ENCODE measurements at regions not wholly inside any gene's neighbourhood (a gene's known extent, or its start where the extent isn't known, plus 50 kb on each side); places are given as distances from the start of the nearest gene placed in this dataset.

DNA sequence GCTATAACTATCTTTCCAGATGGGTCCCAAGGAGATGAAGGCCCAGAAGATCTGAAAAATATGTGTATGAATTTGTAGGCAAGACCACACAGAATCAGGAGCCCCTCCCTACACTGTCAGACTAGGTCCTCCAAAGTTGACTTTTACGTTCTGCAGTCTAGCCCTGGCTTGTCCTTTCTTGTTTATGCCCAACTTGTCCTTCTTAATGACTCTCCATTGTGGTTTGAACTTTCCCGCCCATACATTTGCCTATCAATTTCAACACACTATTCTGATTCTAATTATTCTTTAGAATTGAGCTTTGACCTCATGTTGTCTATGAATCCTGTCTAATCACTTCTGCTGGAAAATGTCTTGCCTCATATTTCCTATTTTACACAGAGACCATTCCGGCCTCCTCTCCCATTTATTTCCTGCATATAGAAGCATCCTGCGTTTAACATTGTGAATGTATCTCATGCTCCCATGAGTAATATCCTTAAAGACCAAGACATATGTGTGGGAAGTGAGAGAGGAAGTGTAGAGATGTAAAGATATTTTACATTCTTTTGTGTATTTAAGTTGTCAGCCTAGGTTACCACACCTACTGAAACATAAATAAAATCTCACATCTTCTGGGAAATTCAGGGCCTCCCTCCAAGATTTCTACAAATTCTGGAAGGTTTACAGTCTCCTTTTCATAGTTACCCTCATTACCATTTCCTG lies 348.3 kb downstream of the BCKDHB start:
- Histone ChIP-seq H3K27ac (ENCODE audit: low read length) (no peak overlapping the region), H3K79me2 (ENCODE audit: low read length) (no peaks in the 10 kb centered on the region), H3K4me3 (ENCODE audit: low read length) (no peak overlapping the region), H3K36me3 (ENCODE audit: insufficient read depth, low read length) (no peaks in the 10 kb centered on the region), H3K4me1 (ENCODE audit: low read length) (no peaks in the 10 kb centered on the region), H3K9me2 (replicated peaks; ENCODE audit: insufficient read depth, low read length) (0 out of 2 replicates have a peak, but pooled peaks cover 5% of the 10 kb centered on the region), H3K9me3 (ENCODE audit: low read length) (no peaks in the 10 kb centered on the region), H3K4me2 (ENCODE audit: low read depth, low read length, poor library complexity, severe bottlenecking) (no peak overlapping the region), H3K27me3 (ENCODE audit: low read length) (no peaks in the 10 kb centered on the region), H3K9ac (ENCODE audit: low read length) (no peak overlapping the region), H4K20me1 (ENCODE audit: insufficient read depth, low read depth, low read length) (no peaks in the 10 kb centered on the region), H2AFZ (ENCODE audit: low read length) (no peak overlapping the region)
- DNase-seq, result no peak

DNA sequence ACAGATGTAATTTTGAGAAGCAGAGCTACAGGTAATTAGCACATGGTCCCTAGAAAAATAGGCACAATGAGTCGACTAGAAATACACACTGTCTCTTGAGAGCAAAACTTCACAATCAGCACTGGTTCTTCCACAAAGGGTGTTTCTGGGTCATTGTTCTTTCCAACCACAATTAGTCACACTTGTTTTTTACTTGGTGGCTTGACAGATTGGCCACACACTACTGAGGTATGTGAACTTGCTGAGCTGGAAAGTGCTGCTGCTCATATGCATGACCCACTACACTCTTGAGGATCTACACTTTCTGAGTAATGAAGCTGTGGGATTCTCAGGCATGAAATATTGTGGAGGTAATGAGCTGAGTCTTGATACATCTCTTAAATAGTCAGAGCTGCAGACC lies 347.7 kb downstream of the BCKDHB start:
- H3K36me3 ChIP-seq (ENCODE audit: insufficient read depth, low read length), result no peaks in the 10 kb centered on the region
- no peak for DNase-seq
- H3K27me3 ChIP-seq (ENCODE audit: low read length), result no peaks in the 10 kb centered on the region
- H3K79me2 ChIP-seq (ENCODE audit: low read length), result no peaks in the 10 kb centered on the region
- no peak overlapping the region for H2AFZ ChIP-seq (ENCODE audit: low read length)
- no peak overlapping the region for H3K27ac ChIP-seq (ENCODE audit: low read length)
- H3K9me2 ChIP-seq (replicated peaks; ENCODE audit: insufficient read depth, low read length), result 0 out of 2 replicates have a peak, but pooled peaks cover 4% of the 10 kb centered on the region
- H3K9ac ChIP-seq (ENCODE audit: low read length), result no peak overlapping the region
- no peaks in the 10 kb centered on the region for H4K20me1 ChIP-seq (ENCODE audit: insufficient read depth, low read depth, low read length)
- no peaks in the 10 kb centered on the region for H3K9me3 ChIP-seq (ENCODE audit: low read length)
- H3K4me2 ChIP-seq (ENCODE audit: low read depth, low read length, poor library complexity, severe bottlenecking), result no peak overlapping the region
- no peaks in the 10 kb centered on the region for H3K4me1 ChIP-seq (ENCODE audit: low read length)
- H3K4me3 ChIP-seq (ENCODE audit: low read length), result no peak overlapping the region

DNA sequence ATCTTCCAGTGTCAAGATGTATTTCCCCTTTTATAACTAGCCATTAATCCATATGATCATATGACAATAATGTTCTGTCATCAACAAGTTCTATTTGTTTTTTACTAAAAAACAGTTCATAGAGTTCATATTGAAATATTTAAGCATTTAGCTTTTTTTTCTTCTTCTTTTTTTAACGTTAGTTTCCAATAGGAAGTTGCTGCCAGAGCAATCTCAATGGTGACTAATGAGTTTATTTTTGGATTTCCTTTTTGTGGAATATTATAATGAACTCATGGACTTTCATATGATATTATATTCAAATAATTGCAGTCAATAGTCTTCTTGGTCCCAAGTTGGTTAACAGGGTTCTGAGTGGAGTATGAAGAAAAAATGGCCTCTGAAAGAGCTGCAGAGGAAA lies 343.3 kb downstream of the BCKDHB start:
- no peak overlapping the region for H2AFZ ChIP-seq (ENCODE audit: low read length)
- no peak overlapping the region for H3K9ac ChIP-seq (ENCODE audit: low read length)
- H3K9me3 ChIP-seq (ENCODE audit: low read length), result no peaks in the 10 kb centered on the region
- no peaks in the 10 kb centered on the region for H3K4me1 ChIP-seq (ENCODE audit: low read length)
- no peaks in the 10 kb centered on the region for H3K36me3 ChIP-seq (ENCODE audit: insufficient read depth, low read length)
- DNase-seq, result no peak
- H3K9me2 ChIP-seq (replicated peaks; ENCODE audit: insufficient read depth, low read length), result no peaks in the 10 kb centered on the region
- no peak overlapping the region for H3K27ac ChIP-seq (ENCODE audit: low read length)
- no peaks in the 10 kb centered on the region for H3K27me3 ChIP-seq (ENCODE audit: low read length)
- H3K79me2 ChIP-seq (ENCODE audit: low read length), result no peaks in the 10 kb centered on the region
- H3K4me2 ChIP-seq (ENCODE audit: low read depth, low read length, poor library complexity, severe bottlenecking), result no peak overlapping the region
- H4K20me1 ChIP-seq (ENCODE audit: insufficient read depth, low read depth, low read length), result no peaks in the 10 kb centered on the region
- no peak overlapping the region for H3K4me3 ChIP-seq (ENCODE audit: low read length)

DNA sequence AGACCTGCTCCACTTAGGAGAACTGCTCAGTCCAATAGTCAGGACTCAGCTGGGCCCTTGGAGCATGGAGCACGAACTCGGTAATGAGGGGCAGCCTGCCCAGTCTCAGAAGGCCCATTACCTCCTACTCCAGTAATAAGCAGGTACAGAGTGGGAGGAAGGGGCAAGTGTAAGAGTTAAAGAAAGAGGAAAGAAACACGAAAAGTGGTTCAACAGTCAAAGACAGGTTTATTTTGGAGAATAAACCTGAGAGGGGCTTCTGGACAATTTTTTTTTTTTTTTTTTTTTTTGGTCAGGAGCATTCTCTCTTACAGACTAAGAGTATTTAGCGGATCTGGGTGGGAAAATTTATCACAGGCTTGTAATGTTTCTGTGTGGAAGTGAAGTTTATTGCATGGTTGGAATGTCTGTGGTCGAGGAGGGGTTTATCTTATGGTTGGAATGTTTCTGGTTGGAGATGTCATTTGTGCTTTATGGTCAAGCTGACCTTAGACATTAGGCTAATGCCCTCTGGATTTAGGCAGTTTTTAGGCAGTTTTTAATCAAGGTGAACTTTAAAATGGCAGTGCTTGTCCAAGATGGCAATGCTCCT lies 340.1 kb downstream of the BCKDHB start:
- Histone ChIP-seq H3K27me3 (ENCODE audit: low read length) (no peaks in the 10 kb centered on the region), H3K4me3 (ENCODE audit: low read length) (no peak overlapping the region), H3K9me2 (replicated peaks; ENCODE audit: insufficient read depth, low read length) (no peaks in the 10 kb centered on the region), H3K36me3 (ENCODE audit: insufficient read depth, low read length) (no peaks in the 10 kb centered on the region), H3K27ac (ENCODE audit: low read length) (no peak overlapping the region), H3K4me1 (ENCODE audit: low read length) (no peaks in the 10 kb centered on the region), H3K79me2 (ENCODE audit: low read length) (no peaks in the 10 kb centered on the region), H3K4me2 (ENCODE audit: low read depth, low read length, poor library complexity, severe bottlenecking) (no peak overlapping the region), H3K9me3 (ENCODE audit: low read length) (no peaks in the 10 kb centered on the region), H2AFZ (ENCODE audit: low read length) (no peak overlapping the region), H3K9ac (ENCODE audit: low read length) (no peak overlapping the region), H4K20me1 (ENCODE audit: insufficient read depth, low read depth, low read length) (no peaks in the 10 kb centered on the region)
- no peak for DNase-seq

DNA sequence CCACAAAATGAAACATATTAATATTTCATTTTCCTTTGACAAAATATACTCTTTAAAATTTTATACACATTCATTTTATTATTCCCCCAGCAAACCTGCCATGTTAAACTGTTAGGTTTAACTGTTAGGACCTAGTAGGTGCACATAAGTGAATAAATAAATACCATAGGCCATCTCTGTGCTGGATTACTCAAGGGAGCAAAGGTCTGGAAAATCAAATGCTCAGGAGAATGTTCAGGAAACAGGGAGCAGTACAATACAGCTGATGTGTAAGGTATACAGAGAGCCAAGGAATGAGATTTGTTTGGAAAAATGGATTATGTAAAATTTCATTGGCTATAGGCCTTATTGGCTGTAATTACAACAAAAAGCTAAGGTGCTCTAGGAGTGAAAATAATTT lies 339.3 kb downstream of the BCKDHB start:
- H3K4me1 ChIP-seq (ENCODE audit: low read length), result no peaks in the 10 kb centered on the region
- no peaks in the 10 kb centered on the region for H3K36me3 ChIP-seq (ENCODE audit: insufficient read depth, low read length)
- DNase-seq, result no peak
- H2AFZ ChIP-seq (ENCODE audit: low read length), result no peak overlapping the region
- no peaks in the 10 kb centered on the region for H3K79me2 ChIP-seq (ENCODE audit: low read length)
- H4K20me1 ChIP-seq (ENCODE audit: insufficient read depth, low read depth, low read length), result no peaks in the 10 kb centered on the region
- H3K27ac ChIP-seq (ENCODE audit: low read length), result no peak overlapping the region
- H3K9me3 ChIP-seq (ENCODE audit: low read length), result no peaks in the 10 kb centered on the region
- H3K4me2 ChIP-seq (ENCODE audit: low read depth, low read length, poor library complexity, severe bottlenecking), result no peak overlapping the region
- no peaks in the 10 kb centered on the region for H3K27me3 ChIP-seq (ENCODE audit: low read length)
- no peak overlapping the region for H3K9ac ChIP-seq (ENCODE audit: low read length)
- no peaks in the 10 kb centered on the region for H3K9me2 ChIP-seq (replicated peaks; ENCODE audit: insufficient read depth, low read length)
- no peak overlapping the region for H3K4me3 ChIP-seq (ENCODE audit: low read length)

DNA sequence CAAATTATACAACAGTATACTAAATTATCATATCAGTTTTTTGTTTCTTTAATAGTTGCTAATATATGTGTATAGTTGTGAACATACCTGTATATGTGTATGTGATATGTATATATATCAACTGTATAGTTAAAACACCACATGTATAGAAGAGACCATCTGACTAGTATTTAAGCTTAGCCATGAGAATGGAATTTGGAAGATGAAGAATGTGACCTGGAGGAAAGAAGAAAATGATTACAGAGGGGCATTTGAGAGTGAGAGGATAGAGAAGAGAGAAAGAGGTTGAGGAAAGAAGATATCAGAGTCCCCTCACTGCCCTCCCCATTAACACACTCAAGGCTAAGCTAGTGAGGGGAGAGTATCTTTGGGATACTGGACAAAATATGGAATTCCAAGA lies 335.9 kb downstream of the BCKDHB start:
- Histone ChIP-seq H3K9me2 (replicated peaks; ENCODE audit: insufficient read depth, low read length) (no peaks in the 10 kb centered on the region), H3K27ac (ENCODE audit: low read length) (no peak overlapping the region), H3K4me3 (ENCODE audit: low read length) (no peak overlapping the region), H3K79me2 (ENCODE audit: low read length) (no peaks in the 10 kb centered on the region), H3K9me3 (ENCODE audit: low read length) (no peaks in the 10 kb centered on the region), H2AFZ (ENCODE audit: low read length) (no peak overlapping the region), H3K27me3 (ENCODE audit: low read length) (no peaks in the 10 kb centered on the region), H4K20me1 (ENCODE audit: insufficient read depth, low read depth, low read length) (no peaks in the 10 kb centered on the region), H3K4me2 (ENCODE audit: low read depth, low read length, poor library complexity, severe bottlenecking) (no peak overlapping the region), H3K9ac (ENCODE audit: low read length) (no peak overlapping the region), H3K4me1 (ENCODE audit: low read length) (no peaks in the 10 kb centered on the region), H3K36me3 (ENCODE audit: insufficient read depth, low read length) (no peaks in the 10 kb centered on the region)
- DNase-seq, result no peak

DNA sequence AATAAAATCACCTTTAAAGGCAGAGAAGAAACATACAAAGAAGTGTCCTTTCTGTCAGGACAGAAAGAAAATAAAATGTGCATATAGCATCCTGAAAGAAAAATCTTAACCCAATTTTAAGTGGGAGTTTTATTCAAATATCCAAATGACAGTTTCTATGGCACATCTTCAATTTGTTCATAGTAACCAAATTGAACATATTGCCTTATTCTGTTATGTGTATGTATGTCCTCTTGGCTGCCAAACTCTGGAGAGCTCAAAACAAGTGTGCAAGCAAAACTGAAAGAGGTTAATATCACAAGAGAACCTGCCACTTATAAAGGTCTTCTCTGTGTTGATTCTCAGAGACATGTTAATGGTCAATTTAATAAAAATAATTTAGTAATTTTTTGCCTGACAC lies 334.7 kb downstream of the BCKDHB start:
- Histone ChIP-seq H3K9ac (ENCODE audit: low read length) (no peak overlapping the region), H3K9me3 (ENCODE audit: low read length) (no peaks in the 10 kb centered on the region), H3K79me2 (ENCODE audit: low read length) (no peaks in the 10 kb centered on the region), H2AFZ (ENCODE audit: low read length) (no peak overlapping the region), H3K4me3 (ENCODE audit: low read length) (no peak overlapping the region), H3K27ac (ENCODE audit: low read length) (no peak overlapping the region), H3K4me2 (ENCODE audit: low read depth, low read length, poor library complexity, severe bottlenecking) (no peak overlapping the region), H3K4me1 (ENCODE audit: low read length) (no peaks in the 10 kb centered on the region), H3K27me3 (ENCODE audit: low read length) (no peaks in the 10 kb centered on the region), H4K20me1 (ENCODE audit: insufficient read depth, low read depth, low read length) (no peaks in the 10 kb centered on the region), H3K36me3 (ENCODE audit: insufficient read depth, low read length) (no peaks in the 10 kb centered on the region), H3K9me2 (replicated peaks; ENCODE audit: insufficient read depth, low read length) (no peaks in the 10 kb centered on the region)
- no peak for DNase-seq

DNA sequence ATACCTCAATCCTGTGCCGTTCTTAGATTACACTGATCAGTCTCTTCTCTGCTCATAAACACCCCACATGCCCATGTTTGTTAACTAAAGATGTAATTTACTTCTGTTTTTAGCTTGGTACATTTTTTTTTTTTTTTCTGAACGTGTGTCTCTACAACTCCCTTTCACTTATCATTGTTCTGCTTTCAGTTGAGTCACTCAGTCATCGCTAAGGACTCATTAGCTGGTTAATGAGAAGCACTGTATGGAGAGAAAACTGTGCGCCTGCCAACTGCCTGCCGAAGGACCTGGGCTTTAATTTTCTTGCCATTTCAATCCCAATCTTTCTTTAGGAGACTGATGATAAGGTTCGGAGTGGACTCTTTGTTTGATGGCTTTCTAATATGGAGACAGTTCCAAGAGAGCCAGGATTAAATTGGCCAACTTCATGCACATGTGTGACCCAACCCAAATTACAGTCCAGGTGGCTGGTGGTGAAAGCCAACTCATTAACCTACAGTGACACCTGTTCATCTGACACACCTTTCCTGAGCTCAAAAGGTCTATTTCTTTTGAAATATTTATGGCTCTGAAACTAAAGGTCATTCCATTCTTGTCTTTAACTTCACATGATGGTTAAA lies 334.1 kb downstream of the BCKDHB start:
- Histone ChIP-seq H3K27ac (ENCODE audit: low read length) (no peak overlapping the region), H2AFZ (ENCODE audit: low read length) (no peak overlapping the region), H3K4me1 (ENCODE audit: low read length) (no peaks in the 10 kb centered on the region), H4K20me1 (ENCODE audit: insufficient read depth, low read depth, low read length) (no peaks in the 10 kb centered on the region), H3K9me2 (replicated peaks; ENCODE audit: insufficient read depth, low read length) (no peaks in the 10 kb centered on the region), H3K79me2 (ENCODE audit: low read length) (no peaks in the 10 kb centered on the region), H3K9me3 (ENCODE audit: low read length) (no peaks in the 10 kb centered on the region), H3K9ac (ENCODE audit: low read length) (no peak overlapping the region), H3K4me2 (ENCODE audit: low read depth, low read length, poor library complexity, severe bottlenecking) (no peak overlapping the region), H3K4me3 (ENCODE audit: low read length) (no peak overlapping the region), H3K36me3 (ENCODE audit: insufficient read depth, low read length) (no peaks in the 10 kb centered on the region), H3K27me3 (ENCODE audit: low read length) (no peaks in the 10 kb centered on the region)
- no peak for DNase-seq

Measured in Karpas-422 (cell line).